HG03575 (cell line): ENCODE measurements at regions not wholly inside any gene's neighbourhood (a gene's known extent, or its start where the extent isn't known, plus 50 kb on each side); places are given as distances from the start of the nearest gene placed in this dataset.

Experiments
- ATAC-seq: cut with Tn5 transposase; IDR thresholded peaks from one replicate; pipeline ENCODE4 v1.9.1; 2021; ENCODE audit not compliant: unreplicated experiment, insufficient number of reproducible peaks, low FRiP score; ENCODE audit errors: extremely low read depth

GRCh38 chr5:56339732-56340131 is 106.6 kb upstream of the ANKRD55 start:
- ATAC-seq, result no peak

GRCh38 chr5:56337715-56338319 is 104.7 kb upstream of the ANKRD55 start:
- no peak for ATAC-seq

- ATAC-seq, result no peak
Measured at GRCh38 chr5:56335212-56335611, 102.1 kb upstream of the ANKRD55 start.

GRCh38 chr5:56330806-56331205 is 97.7 kb upstream of the ANKRD55 start:
- no peak for ATAC-seq

- ATAC-seq, result no peak
Measured at GRCh38 chr5:56330167-56330566, 97.0 kb upstream of the ANKRD55 start.

- ATAC-seq, result peak; percentile 72
Measured at GRCh38 chr5:56329652-56330051, 96.5 kb upstream of the ANKRD55 start.

GRCh38 chr5:56328753-56329560 is 95.8 kb upstream of the ANKRD55 start:
- peak; percentile 28 for ATAC-seq

- ATAC-seq, result no peak
Measured at GRCh38 chr5:56327809-56328208, 94.7 kb upstream of the ANKRD55 start.

GRCh38 chr5:56326770-56327169 is 93.6 kb upstream of the ANKRD55 start:
- no peak for ATAC-seq

- ATAC-seq, result no peak
Measured at GRCh38 chr5:56326116-56326515, 93.0 kb upstream of the ANKRD55 start.

GRCh38 chr5:56325039-56325438 is 91.9 kb upstream of the ANKRD55 start:
- ATAC-seq, result no peak

GRCh38 chr5:56323505-56323904 is 90.4 kb upstream of the ANKRD55 start:
- ATAC-seq, result no peak

GRCh38 chr5:56322592-56322991 is 89.5 kb upstream of the ANKRD55 start:
- no peak for ATAC-seq

- ATAC-seq, result no peak
Measured at GRCh38 chr5:56321236-56321881, 88.2 kb upstream of the ANKRD55 start.

GRCh38 chr5:56320686-56321085 is 87.6 kb upstream of the ANKRD55 start:
- no peak for ATAC-seq

GRCh38 chr5:56319526-56320181 is 86.5 kb upstream of the ANKRD55 start:
- no peak for ATAC-seq

GRCh38 chr5:56317923-56318561 is 84.9 kb upstream of the ANKRD55 start:
- no peak for ATAC-seq

- ATAC-seq, result no peak
Measured at GRCh38 chr5:56316299-56316994, 83.3 kb upstream of the ANKRD55 start.

GRCh38 chr5:56314529-56314928 is 81.4 kb upstream of the ANKRD55 start:
- ATAC-seq, result no peak
